HepG2 (cell line): ENCODE measurements at regions not wholly inside any gene's neighbourhood (a gene's known extent, or its start where the extent isn't known, plus 50 kb on each side); places are given as distances from the start of the nearest gene placed in this dataset.

Experiments
- ATAC-seq: fragments of 200-7000 bp; cut with Tn5 transposase; 3 replicates; pipeline ENCODE4 v1.9.1; 2020; ENCODE audit warnings: mild to moderate bottlenecking, moderate library complexity
- BruUV-seq: library from RNA; stranded (reverse); fragments of 400-500 nt; replicated peaks from 2 replicates; lab custom pipeline; 2021; lab: Mats Ljungman, UMichigan
- CTCF ChIA-PET: fragments of 300-600 bp; formaldehyde crosslinking; extraction: SDS; loops from one replicate; lab custom pipeline; 2021; ENCODE audit warnings: low total read pairs, inconsistent platforms, low intra/inter-chr PET ratio; lab: Yijun Ruan, JAX
- POLR2A ChIA-PET: fragments of 350-600 bp; sonication (Branson Sonifier 250); formaldehyde crosslinking; loops from one replicate; lab custom pipeline; 2020; ENCODE audit warnings: antibody characterized with exemption, inconsistent platforms; lab: Yijun Ruan, JAX
- DNase-seq: peaks from one replicate; pipeline ENCODE4 v3.0.0-alpha.2; 2015; ENCODE audit warnings: low spot score
- FAIRE-seq: peaks from 3 replicates; lab custom pipeline; 2011; peaks lifted over from hg19 to GRCh38; lab: Jason Lieb, UNC
- H2AFZ ChIP-seq: one replicate; pipeline ENCODE4 v1.6.1; 2011; ENCODE audit warnings: low read length, inconsistent platforms
- H3K27ac ChIP-seq: fragments of 300-600 bp; 3 replicates; pipeline ENCODE4 v1.8.0; 2011; ENCODE audit warnings: mixed run types, mild to moderate bottlenecking, mixed read lengths, low read length, inconsistent platforms; ENCODE audit not compliant: insufficient read depth; ENCODE audit errors: extremely low read length
- H3K27me3 ChIP-seq, 2 experiments: fragments of 200-600 bp in 1 of 2; 2 replicates in 1 of 2; 3 replicates in 1 of 2; pipeline versions ENCODE4 v1.6.0 to v1.8.0; 2011; ENCODE audit warnings: low read length in 2 of 2, mild to moderate bottlenecking in 2 of 2, moderate library complexity in 2 of 2, inconsistent platforms in 1 of 2; ENCODE audit not compliant: insufficient read depth in 2 of 2, control insufficient read depth in 1 of 2
- H3K36me3 ChIP-seq, 2 experiments: fragments of 200-600 bp in 1 of 2; replicated peaks in 1 of 2; 2 replicates in 1 of 2; 3 replicates in 1 of 2; pipeline versions ENCODE4 v1.5.1 to v1.8.0; 2011; ENCODE audit warnings: low read length in 2 of 2, inconsistent platforms in 1 of 2; ENCODE audit not compliant: insufficient read depth in 2 of 2, control insufficient read depth in 1 of 2
- H3K4me1 ChIP-seq: 2 replicates; pipeline ENCODE4 v1.5.1; 2012; ENCODE audit warnings: low read length, inconsistent platforms; ENCODE audit not compliant: insufficient read depth
- H3K4me2 ChIP-seq: 2 replicates; pipeline ENCODE4 v1.6.0; 2011; ENCODE audit warnings: low read depth, low read length, inconsistent platforms
- H3K4me3 ChIP-seq, 3 experiments: fragments of 200-600 bp in 1 of 3; sonication (generic), shearing (Covaris generic) in 1 of 3; replicated peaks in 1 of 3; 2 replicates each; pipeline ENCODE4 v1.5.1; 2011 to 2016; ENCODE audit warnings: low read length in 3 of 3, inconsistent platforms in 2 of 3, low read depth in 2 of 3, mild to moderate bottlenecking in 2 of 3, control low read depth in 1 of 3, mixed read lengths in 1 of 3; ENCODE audit not compliant: insufficient read depth in 1 of 3
- H3K79me2 ChIP-seq: one replicate; pipeline ENCODE4 v1.6.1; 2011; ENCODE audit warnings: low read length, inconsistent platforms; ENCODE audit not compliant: insufficient read depth
- H3K9ac ChIP-seq: 2 replicates; pipeline ENCODE4 v1.6.0; 2011; ENCODE audit warnings: mild to moderate bottlenecking, low read depth, low read length, inconsistent platforms; ENCODE audit not compliant: insufficient read depth
- H3K9me3 ChIP-seq: 2 replicates; pipeline ENCODE4 v1.5.1; 2012; ENCODE audit warnings: mild to moderate bottlenecking, low read length
- H4K20me1 ChIP-seq: 2 replicates; pipeline ENCODE4 v1.6.0; 2011; ENCODE audit warnings: inconsistent platforms, mild to moderate bottlenecking, low read length, moderate library complexity; ENCODE audit not compliant: insufficient read depth
- NFE2 ChIP-seq: sonication (generic); formaldehyde crosslinking; IDR thresholded peaks from 2 replicates; pipeline ENCODE4 v1.4.0; 2020; ENCODE audit warnings: missing genetic modification reagents
- U2AF1 ChIP-seq: fragments of 200-400 bp; formaldehyde crosslinking; optimal IDR thresholded peaks from 2 replicates; pipeline ENCODE3; 2017; ENCODE audit warnings: mild to moderate bottlenecking, low read depth, low read length
- ZNF142 ChIP-seq: sonication (generic); formaldehyde crosslinking; IDR thresholded peaks from 2 replicates; pipeline ENCODE4 v1.4.0; 2020; ENCODE audit warnings: missing genetic modification reagents
- ZNF34 ChIP-seq: sonication (generic); formaldehyde crosslinking; IDR thresholded peaks from 2 replicates; pipeline ENCODE4 v1.4.0; 2020; ENCODE audit warnings: mild to moderate bottlenecking, missing genetic modification reagents, borderline replicate concordance
- WGBS: methylation state at CpG from one replicate; pipeline ENCODE4 v1.1.6; 2017; ENCODE audit warnings: low lambda C conversion rate; 5-methylcytosine and 5-hydroxymethylcytosine counted together
- in situ Hi-C: cut with HindIII; loops from 2 replicates; pipeline ENCODE4 v1.10.0; 2017; ENCODE audit warnings: low pct_unique_long_range_greater_than_20kb; ENCODE audit not compliant: extremely low pct_ligation_motif_present
- intact Hi-C: fragments of 100-400 bp; cut with micrococcal nuclease; formaldehyde crosslinking; loops from one replicate; pipeline ENCODE4 v1.10.0; 2022; ENCODE audit not compliant: unreplicated experiment

GRCh38 chr2:145034511-145034910 lies 514.6 kb upstream of the ZEB2 start:
- no TSS peak for BruUV-seq
- ATAC-seq, result no peak
- FAIRE-seq, result no peak
- Histone ChIP-seq H2AFZ (no peak overlapping the region), H3K27ac (no peak overlapping the region), H3K4me2 (no peak overlapping the region), H3K36me3 (no peaks in the 10 kb centered on the region), H3K79me2 (no peaks in the 10 kb centered on the region), H3K9me3 (no peaks in the 10 kb centered on the region), H4K20me1 (no peaks in the 10 kb centered on the region), H3K4me1 (no peaks in the 10 kb centered on the region), H3K9ac (no peak overlapping the region), H3K27me3 (no peaks in the 10 kb centered on the region), H3K4me3 (no peak overlapping the region)
- 0% methylated on average over 1 of the region's 1 CpG for WGBS
- in situ Hi-C loops, result no loop called here
- intact Hi-C loops, result no loop called here
- DNase-seq, result no peak
- ChIA-PET POLR2A (no interaction called here), CTCF (no interaction called here)
- TF ChIP-seq U2AF1 (no peak), ZNF142 (CRISPR knock-in tag) (no peak), NFE2 (no peak), ZNF34 (CRISPR knock-in tag) (no peak)
